ENCODE measurements at regions not wholly inside any gene's neighbourhood (a gene's known extent, or its start where the extent isn't known, plus 50 kb on each side); places are given as distances from the start of the nearest gene placed in this dataset.

DNA sequence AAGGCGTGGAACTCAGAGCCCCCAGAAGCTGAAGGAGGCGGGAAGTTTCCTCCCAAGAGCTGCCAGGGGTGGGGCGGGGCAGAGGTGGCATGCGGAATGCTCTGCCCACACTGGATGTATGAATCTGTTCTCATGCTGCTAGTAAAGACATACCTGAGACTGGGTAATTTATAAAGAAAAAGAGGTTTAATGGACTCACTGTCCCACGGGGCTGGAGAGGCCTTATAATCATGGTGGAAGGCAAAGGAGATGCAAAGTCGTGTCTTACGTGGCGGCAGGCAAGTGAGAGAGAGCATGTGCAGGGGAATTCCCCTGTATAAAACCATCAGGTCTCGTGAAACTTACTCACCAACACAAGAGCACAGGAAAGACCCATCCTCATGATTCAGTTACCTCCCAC is 57.6 kb downstream of the SMIM38 start:
- TF ChIP-seq, protein P1, sequence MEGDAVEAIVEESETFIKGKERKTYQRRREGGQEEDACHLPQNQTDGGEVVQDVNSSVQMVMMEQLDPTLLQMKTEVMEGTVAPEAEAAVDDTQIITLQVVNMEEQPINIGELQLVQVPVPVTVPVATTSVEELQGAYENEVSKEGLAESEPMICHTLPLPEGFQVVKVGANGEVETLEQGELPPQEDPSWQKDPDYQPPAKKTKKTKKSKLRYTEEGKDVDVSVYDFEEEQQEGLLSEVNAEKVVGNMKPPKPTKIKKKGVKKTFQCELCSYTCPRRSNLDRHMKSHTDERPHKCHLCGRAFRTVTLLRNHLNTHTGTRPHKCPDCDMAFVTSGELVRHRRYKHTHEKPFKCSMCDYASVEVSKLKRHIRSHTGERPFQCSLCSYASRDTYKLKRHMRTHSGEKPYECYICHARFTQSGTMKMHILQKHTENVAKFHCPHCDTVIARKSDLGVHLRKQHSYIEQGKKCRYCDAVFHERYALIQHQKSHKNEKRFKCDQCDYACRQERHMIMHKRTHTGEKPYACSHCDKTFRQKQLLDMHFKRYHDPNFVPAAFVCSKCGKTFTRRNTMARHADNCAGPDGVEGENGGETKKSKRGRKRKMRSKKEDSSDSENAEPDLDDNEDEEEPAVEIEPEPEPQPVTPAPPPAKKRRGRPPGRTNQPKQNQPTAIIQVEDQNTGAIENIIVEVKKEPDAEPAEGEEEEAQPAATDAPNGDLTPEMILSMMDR (IDR thresholded peaks at IDR 0.05; ENCODE audit: low read depth, low read length, poor library complexity, severe bottlenecking) = no peak
- TF ChIP-seq EZH2phosphoT487 (IDR thresholded peaks at IDR 0.05; ENCODE audit: borderline replicate concordance, low read length) = no peak
